ENCODE measurements at regions not wholly inside any gene's neighbourhood (a gene's known extent, or its start where the extent isn't known, plus 50 kb on each side); places are given as distances from the start of the nearest gene placed in this dataset.

GRCh38 chr12:111201036-111201435, 167.9 kb downstream of the PHETA1 start:
- TF ChIP-seq EZH2phosphoT487 (IDR thresholded peaks at IDR 0.05; ENCODE audit: borderline replicate concordance, low read length), result no peak
- TF ChIP-seq, protein P1, sequence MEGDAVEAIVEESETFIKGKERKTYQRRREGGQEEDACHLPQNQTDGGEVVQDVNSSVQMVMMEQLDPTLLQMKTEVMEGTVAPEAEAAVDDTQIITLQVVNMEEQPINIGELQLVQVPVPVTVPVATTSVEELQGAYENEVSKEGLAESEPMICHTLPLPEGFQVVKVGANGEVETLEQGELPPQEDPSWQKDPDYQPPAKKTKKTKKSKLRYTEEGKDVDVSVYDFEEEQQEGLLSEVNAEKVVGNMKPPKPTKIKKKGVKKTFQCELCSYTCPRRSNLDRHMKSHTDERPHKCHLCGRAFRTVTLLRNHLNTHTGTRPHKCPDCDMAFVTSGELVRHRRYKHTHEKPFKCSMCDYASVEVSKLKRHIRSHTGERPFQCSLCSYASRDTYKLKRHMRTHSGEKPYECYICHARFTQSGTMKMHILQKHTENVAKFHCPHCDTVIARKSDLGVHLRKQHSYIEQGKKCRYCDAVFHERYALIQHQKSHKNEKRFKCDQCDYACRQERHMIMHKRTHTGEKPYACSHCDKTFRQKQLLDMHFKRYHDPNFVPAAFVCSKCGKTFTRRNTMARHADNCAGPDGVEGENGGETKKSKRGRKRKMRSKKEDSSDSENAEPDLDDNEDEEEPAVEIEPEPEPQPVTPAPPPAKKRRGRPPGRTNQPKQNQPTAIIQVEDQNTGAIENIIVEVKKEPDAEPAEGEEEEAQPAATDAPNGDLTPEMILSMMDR (IDR thresholded peaks at IDR 0.05; ENCODE audit: low read depth, low read length, poor library complexity, severe bottlenecking), result no peak
